OCI-LY7 (cell line): ENCODE measurements at regions not wholly inside any gene's neighbourhood (a gene's known extent, or its start where the extent isn't known, plus 50 kb on each side); places are given as distances from the start of the nearest gene placed in this dataset.

ENCODE experiments used
- CTCF ChIP-seq: fragments of 200-600 bp; sonication (generic); conservative IDR thresholded peaks from 2 replicates; pipeline ENCODE4 v1.5.1; 2014; ENCODE audit warnings: mild to moderate bottlenecking, antibody characterized with exemption, low read length, moderate library complexity, mixed read lengths
- EZH2phosphoT487 ChIP-seq: fragments of 200-600 bp; sonication (generic); IDR thresholded peaks from 2 replicates; pipeline ENCODE4 v1.6.1; 2018; ENCODE audit warnings: low read depth, borderline replicate concordance, mild to moderate bottlenecking, mixed run types, antibody characterized with exemption, low read length, moderate library complexity, mixed read lengths

GRCh38 chr16:63890723-63891122, 1231.1 kb downstream of the CDH11 start:
- TF ChIP-seq EZH2phosphoT487, result no peak
- no peak for TF ChIP-seq CTCF
